ENCODE measurements at regions not wholly inside any gene's neighbourhood (a gene's known extent, or its start where the extent isn't known, plus 50 kb on each side); places are given as distances from the start of the nearest gene placed in this dataset.
A peak's percentile ranks its signal among the peaks of the same experiment; 100 is the strongest.

- H3K9me2 ChIP-seq (ENCODE audit: insufficient read depth), result no peaks in the 10 kb centered on the region
- no peak overlapping the region for H3K27ac ChIP-seq
- WGBS, 2 experiments (ENCODE audit: low coverage in 1 of 2, low lambda C conversion rate in 2 of 2, missing lambda C conversion rate in 2 of 2), result 20 to 27% methylated on average over 4 of the region's 4 CpGs
- TF ChIP-seq EZH2 (IDR thresholded peaks at IDR 0.05; ENCODE audit: insufficient read depth, poor library complexity, severe bottlenecking) (no peak), EZH2phosphoT487 (IDR thresholded peaks at IDR 0.05; ENCODE audit: insufficient read depth, low read depth) (no peak)
- no peaks in the 10 kb centered on the region for H3F3A ChIP-seq (ENCODE audit: insufficient read depth)
- no peaks in the 10 kb centered on the region for H3K79me2 ChIP-seq (ENCODE audit: insufficient read depth)
- no peak overlapping the region for H3K9ac ChIP-seq
- peak; percentile 59 for DNase-seq
- H4K20me1 ChIP-seq (ENCODE audit: insufficient read depth), result no peaks in the 10 kb centered on the region
- H3K4me2 ChIP-seq (ENCODE audit: unreplicated experiment), result no peak overlapping the region
- H3K4me1 ChIP-seq (ENCODE audit: insufficient read depth), result no peaks in the 10 kb centered on the region
- H3K4me3 ChIP-seq, result no peak overlapping the region
- no peak overlapping the region for H2AFZ ChIP-seq
- in situ Hi-C loops (cut with MboI), result loop anchor here (10.0 kb wide), 1 partner anchor 947 kb away; no protein-coding TSS in a partner anchor
- no peaks in the 10 kb centered on the region for H3K9me3 ChIP-seq (ENCODE audit: low read depth)
- H3K27me3 ChIP-seq (replicated peaks; ENCODE audit: insufficient read depth), result peaks cover 49% of the 10 kb centered on the region
- no peaks in the 10 kb centered on the region for H3K36me3 ChIP-seq (ENCODE audit: low read depth)
Observed at GRCh38 chr1:34591751-34592629, 162.9 kb upstream of the GJB5 start.

GRCh38 chr1:34597877-34598514 lies 156.9 kb upstream of the GJB5 start:
- Histone ChIP-seq H3K27me3 (replicated peaks; ENCODE audit: insufficient read depth) (peaks cover 53% of the 10 kb centered on the region), H3K9me2 (ENCODE audit: insufficient read depth) (no peaks in the 10 kb centered on the region), H3K9me3 (ENCODE audit: low read depth) (no peaks in the 10 kb centered on the region), H3F3A (ENCODE audit: insufficient read depth) (no peaks in the 10 kb centered on the region), H3K4me2 (ENCODE audit: unreplicated experiment) (no peak overlapping the region), H3K36me3 (ENCODE audit: low read depth) (no peaks in the 10 kb centered on the region), H3K79me2 (ENCODE audit: insufficient read depth) (no peaks in the 10 kb centered on the region), H2AFZ (no peak overlapping the region), H3K4me1 (ENCODE audit: insufficient read depth) (no peaks in the 10 kb centered on the region), H3K9ac (no peak overlapping the region), H4K20me1 (ENCODE audit: insufficient read depth) (no peaks in the 10 kb centered on the region), H3K4me3 (no peak overlapping the region), H3K27ac (no peak overlapping the region)
- in situ Hi-C loops (cut with MboI), result loop anchor here (10.0 kb wide), 1 partner anchor 953 kb away; no protein-coding TSS in a partner anchor
- DNase-seq, result peak; percentile 76
- no peak for TF ChIP-seq EZH2 (IDR thresholded peaks at IDR 0.05; ENCODE audit: insufficient read depth, poor library complexity, severe bottlenecking)
- no peak for TF ChIP-seq EZH2phosphoT487 (IDR thresholded peaks at IDR 0.05; ENCODE audit: insufficient read depth, low read depth)
- WGBS, 2 experiments (ENCODE audit: low coverage in 1 of 2, low lambda C conversion rate in 2 of 2, missing lambda C conversion rate in 2 of 2), result 17 to 22% methylated on average over 5 of the region's 5 CpGs

- H3K4me3 ChIP-seq, result no peak overlapping the region
- H3K9me3 ChIP-seq (ENCODE audit: low read depth), result no peaks in the 10 kb centered on the region
- H2AFZ ChIP-seq, result no peak overlapping the region
- H3K4me2 ChIP-seq (ENCODE audit: unreplicated experiment), result no peak overlapping the region
- H3K9me2 ChIP-seq (ENCODE audit: insufficient read depth), result no peaks in the 10 kb centered on the region
- H3K4me1 ChIP-seq (ENCODE audit: insufficient read depth), result no peaks in the 10 kb centered on the region
- H3K27me3 ChIP-seq (replicated peaks; ENCODE audit: insufficient read depth), result peaks cover 46% of the 10 kb centered on the region
- no peaks in the 10 kb centered on the region for H3F3A ChIP-seq (ENCODE audit: insufficient read depth)
- in situ Hi-C loops (cut with MboI), result no loop called here
- H3K9ac ChIP-seq, result no peak overlapping the region
- no peak for DNase-seq
- 34 to 36% methylated on average over 6 of the region's 6 CpGs for WGBS, 2 experiments (ENCODE audit: low coverage in 1 of 2, low lambda C conversion rate in 2 of 2, missing lambda C conversion rate in 2 of 2)
- no peaks in the 10 kb centered on the region for H4K20me1 ChIP-seq (ENCODE audit: insufficient read depth)
- TF ChIP-seq EZH2 (IDR thresholded peaks at IDR 0.05; ENCODE audit: insufficient read depth, poor library complexity, severe bottlenecking) (no peak), EZH2phosphoT487 (IDR thresholded peaks at IDR 0.05; ENCODE audit: insufficient read depth, low read depth) (no peak)
- H3K36me3 ChIP-seq (ENCODE audit: low read depth), result no peaks in the 10 kb centered on the region
- H3K79me2 ChIP-seq (ENCODE audit: insufficient read depth), result no peaks in the 10 kb centered on the region
- no peak overlapping the region for H3K27ac ChIP-seq
Observed at GRCh38 chr1:34602907-34603306, 151.9 kb upstream of the GJB5 start.

DNA sequence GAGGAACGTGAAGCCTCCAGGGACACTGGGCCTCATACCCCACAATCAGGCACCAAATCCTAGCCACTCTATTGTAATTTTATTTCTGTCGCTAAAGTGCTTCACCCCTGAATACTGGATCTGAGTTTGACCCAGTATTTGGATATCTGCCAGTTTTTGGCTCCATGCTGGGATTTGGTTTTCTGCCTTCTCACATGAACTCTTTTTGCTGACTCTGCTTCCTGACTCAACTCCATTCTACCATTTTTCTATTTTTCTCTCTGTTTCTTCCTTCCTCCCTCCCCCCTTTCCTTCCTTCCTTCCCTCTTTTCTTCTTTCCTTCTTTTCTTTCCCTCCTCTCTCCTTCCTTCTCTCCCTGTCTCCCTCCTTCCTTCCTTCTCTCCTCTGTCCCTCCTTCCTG lies 151.3 kb upstream of the GJB5 start:
- DNase-seq, result no peak
- Histone ChIP-seq H3K79me2 (ENCODE audit: insufficient read depth) (no peaks in the 10 kb centered on the region), H4K20me1 (ENCODE audit: insufficient read depth) (no peaks in the 10 kb centered on the region), H3K4me3 (no peak overlapping the region), H3K9me3 (ENCODE audit: low read depth) (no peaks in the 10 kb centered on the region), H3F3A (ENCODE audit: insufficient read depth) (no peaks in the 10 kb centered on the region), H2AFZ (no peak overlapping the region), H3K9ac (no peak overlapping the region), H3K36me3 (ENCODE audit: low read depth) (no peaks in the 10 kb centered on the region), H3K9me2 (ENCODE audit: insufficient read depth) (no peaks in the 10 kb centered on the region), H3K4me1 (ENCODE audit: insufficient read depth) (no peaks in the 10 kb centered on the region), H3K27me3 (replicated peaks; ENCODE audit: insufficient read depth) (peaks cover 50% of the 10 kb centered on the region), H3K4me2 (ENCODE audit: unreplicated experiment) (no peak overlapping the region), H3K27ac (no peak overlapping the region)
- in situ Hi-C loops (cut with MboI), result no loop called here
- WGBS, 2 experiments (ENCODE audit: low coverage in 1 of 2, low lambda C conversion rate in 2 of 2, missing lambda C conversion rate in 2 of 2), result 24 to 50% methylated on average over 2 of the region's 2 CpGs
- TF ChIP-seq EZH2phosphoT487 (IDR thresholded peaks at IDR 0.05; ENCODE audit: insufficient read depth, low read depth) (no peak), EZH2 (IDR thresholded peaks at IDR 0.05; ENCODE audit: insufficient read depth, poor library complexity, severe bottlenecking) (no peak)
